ENCODE measurements at regions not wholly inside any gene's neighbourhood (a gene's known extent, or its start where the extent isn't known, plus 50 kb on each side); places are given as distances from the start of the nearest gene placed in this dataset.

DNA sequence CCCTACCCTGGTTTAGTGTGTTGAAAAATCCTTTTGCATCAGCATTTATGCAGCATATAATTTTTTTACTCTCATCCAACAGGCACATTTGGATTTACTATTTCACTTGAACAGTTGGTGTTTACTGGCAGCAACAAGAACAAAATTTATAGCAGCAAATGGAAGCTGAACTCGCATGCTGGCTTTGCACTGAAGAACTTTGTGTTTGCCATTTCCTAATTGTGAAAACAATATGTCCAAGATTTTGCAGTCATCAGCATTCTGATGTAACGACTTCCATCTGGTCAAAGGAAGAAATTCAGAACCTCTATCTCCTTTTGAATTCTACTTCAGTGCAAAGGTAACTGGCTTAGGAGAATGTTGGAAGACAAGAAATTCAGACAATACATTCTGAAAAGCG is 131.0 kb downstream of the DLEU7 start:
- intact Hi-C loops (cut with DNase I) = no loop called here
- TF ChIP-seq POLR2AphosphoS5 (IDR thresholded peaks at IDR 0.05; ENCODE audit: insufficient read depth in 1 of 2, low read depth in 1 of 2) = no peak
- TF ChIP-seq, protein P1, sequence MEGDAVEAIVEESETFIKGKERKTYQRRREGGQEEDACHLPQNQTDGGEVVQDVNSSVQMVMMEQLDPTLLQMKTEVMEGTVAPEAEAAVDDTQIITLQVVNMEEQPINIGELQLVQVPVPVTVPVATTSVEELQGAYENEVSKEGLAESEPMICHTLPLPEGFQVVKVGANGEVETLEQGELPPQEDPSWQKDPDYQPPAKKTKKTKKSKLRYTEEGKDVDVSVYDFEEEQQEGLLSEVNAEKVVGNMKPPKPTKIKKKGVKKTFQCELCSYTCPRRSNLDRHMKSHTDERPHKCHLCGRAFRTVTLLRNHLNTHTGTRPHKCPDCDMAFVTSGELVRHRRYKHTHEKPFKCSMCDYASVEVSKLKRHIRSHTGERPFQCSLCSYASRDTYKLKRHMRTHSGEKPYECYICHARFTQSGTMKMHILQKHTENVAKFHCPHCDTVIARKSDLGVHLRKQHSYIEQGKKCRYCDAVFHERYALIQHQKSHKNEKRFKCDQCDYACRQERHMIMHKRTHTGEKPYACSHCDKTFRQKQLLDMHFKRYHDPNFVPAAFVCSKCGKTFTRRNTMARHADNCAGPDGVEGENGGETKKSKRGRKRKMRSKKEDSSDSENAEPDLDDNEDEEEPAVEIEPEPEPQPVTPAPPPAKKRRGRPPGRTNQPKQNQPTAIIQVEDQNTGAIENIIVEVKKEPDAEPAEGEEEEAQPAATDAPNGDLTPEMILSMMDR (IDR thresholded peaks at IDR 0.05) = no peak
- no peaks in the 10 kb centered on the region for H3K9me3 ChIP-seq
- no peak overlapping the region for H3K27ac ChIP-seq
- no peak overlapping the region for H3K4me3 ChIP-seq
- H3K27me3 ChIP-seq = no peaks in the 10 kb centered on the region
- H3K36me3 ChIP-seq = no peaks in the 10 kb centered on the region
- no peak for DNase-seq (ENCODE audit: extremely low spot score in 2 of 2)
- H3K4me1 ChIP-seq = no peaks in the 10 kb centered on the region

DNA sequence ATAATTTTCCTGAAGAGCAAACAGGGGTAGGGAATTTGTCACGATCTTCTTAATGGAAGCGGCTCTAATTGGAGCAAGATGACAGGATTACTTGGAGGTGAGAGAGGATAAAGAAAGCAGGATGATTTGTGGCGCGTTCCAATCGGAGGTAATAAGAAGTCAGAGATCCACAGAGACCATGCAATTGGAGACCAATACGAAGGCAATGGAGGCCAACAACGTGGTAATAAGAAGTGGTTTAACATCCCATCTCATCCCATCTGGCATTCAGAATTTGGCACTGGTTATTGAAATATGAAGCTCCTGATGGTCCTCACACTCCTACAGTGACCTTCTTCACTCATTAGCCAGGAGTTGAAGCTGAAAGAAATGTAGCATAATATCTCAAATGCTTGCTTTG is 130.6 kb downstream of the DLEU7 start:
- Histone ChIP-seq H3K36me3 (no peaks in the 10 kb centered on the region), H3K9me3 (no peaks in the 10 kb centered on the region), H3K27ac (no peak overlapping the region), H3K27me3 (no peaks in the 10 kb centered on the region), H3K4me3 (no peak overlapping the region), H3K4me1 (no peaks in the 10 kb centered on the region)
- intact Hi-C loops (cut with DNase I) = no loop called here
- TF ChIP-seq POLR2A (IDR thresholded peaks at IDR 0.05) = no peak
- TF ChIP-seq, protein P1 (IDR thresholded peaks at IDR 0.05) = no peak
- no peak for TF ChIP-seq POLR2AphosphoS5 (IDR thresholded peaks at IDR 0.05; ENCODE audit: insufficient read depth in 1 of 2, low read depth in 1 of 2)
- DNase-seq (ENCODE audit: extremely low spot score in 2 of 2) = no peak

GRCh38 chr13:50713523-50714248 is 129.8 kb downstream of the DLEU7 start:
- no peak overlapping the region for H3K4me3 ChIP-seq
- H3K4me1 ChIP-seq = no peaks in the 10 kb centered on the region
- H3K9me3 ChIP-seq = no peaks in the 10 kb centered on the region
- intact Hi-C loops (cut with DNase I) = no loop called here
- H3K27me3 ChIP-seq = no peaks in the 10 kb centered on the region
- no peaks in the 10 kb centered on the region for H3K36me3 ChIP-seq
- TF ChIP-seq, protein P1 (IDR thresholded peaks at IDR 0.05) = no peak
- TF ChIP-seq POLR2A (IDR thresholded peaks at IDR 0.05) (no peak), POLR2AphosphoS5 (IDR thresholded peaks at IDR 0.05; ENCODE audit: insufficient read depth in 1 of 2, low read depth in 1 of 2) (no peak)
- H3K27ac ChIP-seq = no peak overlapping the region
- no peak for DNase-seq (ENCODE audit: extremely low spot score in 2 of 2)

GRCh38 chr13:50714891-50715290 is 128.6 kb downstream of the DLEU7 start:
- intact Hi-C loops (cut with DNase I) = no loop called here
- H3K27ac ChIP-seq = no peak overlapping the region

More at GRCh38 chr13:50714891-50715290, 128.6 kb downstream of the DLEU7 start:
- DNase-seq (ENCODE audit: extremely low spot score in 2 of 2) = no peak
- no peaks in the 10 kb centered on the region for H3K27me3 ChIP-seq
- no peak overlapping the region for H3K4me3 ChIP-seq
- H3K36me3 ChIP-seq = no peaks in the 10 kb centered on the region
- H3K4me1 ChIP-seq = no peaks in the 10 kb centered on the region
- TF ChIP-seq POLR2AphosphoS5 (IDR thresholded peaks at IDR 0.05; ENCODE audit: insufficient read depth in 1 of 2, low read depth in 1 of 2) (no peak), POLR2A (IDR thresholded peaks at IDR 0.05) (no peak)
- TF ChIP-seq, protein P1 (IDR thresholded peaks at IDR 0.05) = no peak
- H3K9me3 ChIP-seq = no peaks in the 10 kb centered on the region

Measured in vagina (tissue), 2 donors.